ENCODE measurements at regions not wholly inside any gene's neighbourhood (a gene's known extent, or its start where the extent isn't known, plus 50 kb on each side); places are given as distances from the start of the nearest gene placed in this dataset.

DNA sequence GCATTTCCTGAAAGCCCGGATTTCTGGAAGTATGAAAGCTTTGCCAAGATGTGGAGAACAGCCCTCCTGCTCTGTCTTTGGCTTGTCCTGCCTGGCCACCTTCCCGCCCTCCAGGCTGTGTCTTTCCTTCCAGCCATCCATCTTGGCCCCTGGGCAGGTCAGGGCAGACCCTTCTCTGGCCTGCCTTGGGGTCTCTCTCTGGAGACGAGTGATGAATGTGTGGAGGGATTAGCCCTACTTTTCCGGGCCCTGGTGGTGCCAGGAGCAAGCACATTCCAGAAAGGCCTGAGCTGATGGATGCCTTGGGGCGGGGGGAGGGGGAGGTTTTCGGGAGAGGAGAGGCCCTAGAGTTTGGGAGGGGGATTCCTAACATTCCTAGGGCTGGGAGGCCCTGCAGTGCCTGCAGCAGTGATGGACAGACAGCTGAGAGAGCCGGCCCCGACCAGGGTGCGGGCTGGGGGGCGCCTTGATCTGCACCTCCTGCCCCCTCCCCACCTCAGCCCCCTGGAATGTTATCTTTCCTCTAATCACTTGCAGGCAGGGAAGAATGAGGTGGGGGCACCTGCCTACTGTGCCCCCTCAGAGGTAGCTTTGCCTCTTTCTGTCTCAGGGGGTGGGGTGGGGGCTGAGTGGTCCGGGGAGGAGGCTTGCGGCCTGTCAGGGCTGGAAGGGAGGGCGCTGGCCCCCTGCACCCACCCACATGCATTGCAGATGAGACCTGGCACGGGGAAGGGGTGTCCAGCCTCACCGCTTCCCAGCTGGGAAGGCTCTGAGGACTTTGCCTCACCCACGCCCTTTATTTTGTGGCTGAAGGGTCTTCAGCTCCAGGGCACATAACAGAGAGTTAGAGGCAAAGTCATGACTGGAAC is 156.2 kb downstream of the DDX1 start:
- intact Hi-C loops (cut with micrococcal nuclease), result loop anchor here (1.0 kb wide), 1 partner anchor 111 kb away; no protein-coding TSS in a partner anchor
- no TSS peak for BruUV-seq (replicated peaks)
- H3K9me3 Mint-ChIP-seq (ENCODE audit: unreplicated experiment), result no peaks in the 10 kb centered on the region
- H3K4me3 Mint-ChIP-seq (ENCODE audit: unreplicated experiment), result no peak overlapping the region
- peaks cover 52% of the 10 kb centered on the region for H3K27me3 Mint-ChIP-seq (ENCODE audit: insufficient read depth, unreplicated experiment)
- DNase-seq (ENCODE audit: unreplicated experiment), result no peak
- H3K27ac Mint-ChIP-seq (ENCODE audit: low read depth, unreplicated experiment), result no peak overlapping the region
- TF ChIP-seq, protein P1, sequence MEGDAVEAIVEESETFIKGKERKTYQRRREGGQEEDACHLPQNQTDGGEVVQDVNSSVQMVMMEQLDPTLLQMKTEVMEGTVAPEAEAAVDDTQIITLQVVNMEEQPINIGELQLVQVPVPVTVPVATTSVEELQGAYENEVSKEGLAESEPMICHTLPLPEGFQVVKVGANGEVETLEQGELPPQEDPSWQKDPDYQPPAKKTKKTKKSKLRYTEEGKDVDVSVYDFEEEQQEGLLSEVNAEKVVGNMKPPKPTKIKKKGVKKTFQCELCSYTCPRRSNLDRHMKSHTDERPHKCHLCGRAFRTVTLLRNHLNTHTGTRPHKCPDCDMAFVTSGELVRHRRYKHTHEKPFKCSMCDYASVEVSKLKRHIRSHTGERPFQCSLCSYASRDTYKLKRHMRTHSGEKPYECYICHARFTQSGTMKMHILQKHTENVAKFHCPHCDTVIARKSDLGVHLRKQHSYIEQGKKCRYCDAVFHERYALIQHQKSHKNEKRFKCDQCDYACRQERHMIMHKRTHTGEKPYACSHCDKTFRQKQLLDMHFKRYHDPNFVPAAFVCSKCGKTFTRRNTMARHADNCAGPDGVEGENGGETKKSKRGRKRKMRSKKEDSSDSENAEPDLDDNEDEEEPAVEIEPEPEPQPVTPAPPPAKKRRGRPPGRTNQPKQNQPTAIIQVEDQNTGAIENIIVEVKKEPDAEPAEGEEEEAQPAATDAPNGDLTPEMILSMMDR (IDR thresholded peaks at IDR 0.05; ENCODE audit: unreplicated experiment), result no peak
- ChIA-PET POLR2A (no interaction called here), CTCF (interaction anchor here (0.6 to 1.6 kb wide), 3 partner anchors 16 to 407 kb away, joined by 3 to 4 read pairs (median 3); no protein-coding TSS in a partner anchor)
- H3K4me1 Mint-ChIP-seq (ENCODE audit: insufficient read depth, unreplicated experiment), result no peaks in the 10 kb centered on the region
- no peaks in the 10 kb centered on the region for H3K36me3 Mint-ChIP-seq (ENCODE audit: insufficient read depth, unreplicated experiment)

DNA sequence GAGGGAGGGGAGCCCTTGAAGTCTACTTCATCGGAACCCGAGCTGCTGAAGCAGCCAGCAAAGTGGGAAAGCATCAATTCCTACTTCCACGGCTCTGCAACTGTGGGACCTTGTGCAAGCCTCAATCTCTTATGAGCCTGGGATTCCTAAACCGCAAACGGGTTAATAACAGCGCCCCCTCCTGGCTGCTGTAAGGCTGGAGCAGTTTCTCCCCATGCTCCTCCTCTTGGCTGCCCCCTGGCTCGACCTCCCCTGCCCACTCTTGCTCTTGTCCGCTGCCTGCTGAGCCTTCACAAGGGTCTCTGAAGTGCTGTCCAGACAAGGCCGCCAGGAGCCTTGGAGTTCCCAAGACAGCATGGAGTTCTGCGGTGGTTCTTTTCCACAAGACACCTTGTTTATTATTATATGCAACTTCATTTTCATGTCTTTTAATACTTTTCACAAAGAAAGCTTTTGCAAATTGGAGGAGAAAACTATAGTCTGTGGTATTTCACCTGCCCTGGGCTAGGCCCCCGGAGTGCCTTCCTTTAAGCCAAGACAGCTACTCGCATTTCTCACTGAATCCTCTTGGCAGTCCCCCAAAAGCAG is 157.2 kb downstream of the DDX1 start:
- ChIA-PET CTCF (interaction anchor here (0.6 to 1.6 kb wide), 4 partner anchors 17 to 406 kb away, joined by 3 to 4 read pairs (median 3); no protein-coding TSS in a partner anchor), POLR2A (no interaction called here)
- TF ChIP-seq, protein P1 (IDR thresholded peaks at IDR 0.05; ENCODE audit: unreplicated experiment), result no peak
- no peaks in the 10 kb centered on the region for H3K9me3 Mint-ChIP-seq (ENCODE audit: unreplicated experiment)
- no peak overlapping the region for H3K27ac Mint-ChIP-seq (ENCODE audit: low read depth, unreplicated experiment)
- BruUV-seq (replicated peaks), result no TSS peak
- peak; percentile 59 for DNase-seq (ENCODE audit: unreplicated experiment)
- H3K4me3 Mint-ChIP-seq (ENCODE audit: unreplicated experiment), result no peak overlapping the region
- intact Hi-C loops (cut with micrococcal nuclease), result loop anchor here (1.0 kb wide), 1 partner anchor 112 kb away; no protein-coding TSS in a partner anchor
- peaks cover 47% of the 10 kb centered on the region for H3K27me3 Mint-ChIP-seq (ENCODE audit: insufficient read depth, unreplicated experiment)
- H3K36me3 Mint-ChIP-seq (ENCODE audit: insufficient read depth, unreplicated experiment), result no peaks in the 10 kb centered on the region
- H3K4me1 Mint-ChIP-seq (ENCODE audit: insufficient read depth, unreplicated experiment), result no peaks in the 10 kb centered on the region

GRCh38 chr2:15749460-15750432 is 158.1 kb downstream of the DDX1 start:
- Mint-ChIP-seq H3K4me3 (ENCODE audit: unreplicated experiment) (no peak overlapping the region), H3K36me3 (ENCODE audit: insufficient read depth, unreplicated experiment) (no peaks in the 10 kb centered on the region), H3K9me3 (ENCODE audit: unreplicated experiment) (no peaks in the 10 kb centered on the region), H3K27me3 (ENCODE audit: insufficient read depth, unreplicated experiment) (peaks cover 39% of the 10 kb centered on the region), H3K27ac (ENCODE audit: low read depth, unreplicated experiment) (no peak overlapping the region), H3K4me1 (ENCODE audit: insufficient read depth, unreplicated experiment) (no peaks in the 10 kb centered on the region)
- TF ChIP-seq, protein P1 (IDR thresholded peaks at IDR 0.05; ENCODE audit: unreplicated experiment), result no peak
- no peak for DNase-seq (ENCODE audit: unreplicated experiment)
- intact Hi-C loops (cut with micrococcal nuclease), result no loop called here
- ChIA-PET POLR2A (no interaction called here), CTCF (interaction anchor here (0.7 to 1.6 kb wide), 3 partner anchors 18 to 66 kb away, joined by 3 to 4 read pairs (median 3); no protein-coding TSS in a partner anchor)
- BruUV-seq (replicated peaks), result no TSS peak

Measured in MCF 10A (cell line).